Endothelial cell of hepatic sinusoid (primary cell): ENCODE measurements at regions not wholly inside any gene's neighbourhood (a gene's known extent, or its start where the extent isn't known, plus 50 kb on each side); places are given as distances from the start of the nearest gene placed in this dataset.
"Not testable (repeated sequence)": the region's sequence is repeated elsewhere in the genome, so short reads cannot be mapped to it uniquely, and the experiment has no call there.

ENCODE experiments used
- in situ Hi-C: cut with HindIII; loops from 2 replicates; pipeline ENCODE4 v1.10.0; 2017; ENCODE audit warnings: low sequenced_read_pairs

DNA sequence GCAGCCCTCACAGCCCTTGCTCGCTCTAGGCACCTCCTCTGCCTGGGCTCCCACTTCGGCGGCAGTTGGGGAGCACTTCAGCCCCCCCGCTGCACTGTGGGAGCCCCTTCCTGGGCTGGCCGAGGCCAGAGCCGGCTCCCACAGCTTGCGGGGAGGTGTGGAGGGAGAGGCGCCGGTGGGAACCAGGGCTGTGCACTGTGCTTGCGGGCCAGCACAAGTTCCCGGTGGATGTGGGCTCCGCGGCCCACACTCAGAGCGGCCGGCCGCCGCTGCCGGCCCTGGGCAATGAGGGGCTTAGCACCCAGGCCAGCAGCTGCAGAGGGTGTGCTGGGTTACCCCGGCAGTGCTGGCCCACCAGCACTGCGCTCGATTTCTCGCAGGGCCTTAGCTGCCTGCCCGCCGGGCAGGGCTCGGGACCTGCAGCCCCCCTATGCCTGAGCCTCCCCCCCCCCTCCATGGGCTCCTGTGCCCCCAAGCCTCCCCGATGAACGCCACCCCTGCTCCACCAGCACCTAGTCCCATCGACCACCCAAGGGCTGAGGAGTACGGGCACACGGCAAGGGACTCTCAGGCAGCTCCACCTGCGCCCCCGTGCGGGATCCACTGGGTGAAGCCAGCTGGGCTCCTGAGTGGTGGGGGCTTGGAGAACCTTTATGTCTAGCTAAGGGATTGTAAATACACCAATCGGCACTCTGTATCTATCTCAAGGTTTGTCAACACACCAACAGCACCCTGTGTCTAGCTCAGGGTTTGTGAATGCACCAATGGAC lies 224.8 kb downstream of the ZNF608 start:
- in situ Hi-C loops = no loop called here

DNA sequence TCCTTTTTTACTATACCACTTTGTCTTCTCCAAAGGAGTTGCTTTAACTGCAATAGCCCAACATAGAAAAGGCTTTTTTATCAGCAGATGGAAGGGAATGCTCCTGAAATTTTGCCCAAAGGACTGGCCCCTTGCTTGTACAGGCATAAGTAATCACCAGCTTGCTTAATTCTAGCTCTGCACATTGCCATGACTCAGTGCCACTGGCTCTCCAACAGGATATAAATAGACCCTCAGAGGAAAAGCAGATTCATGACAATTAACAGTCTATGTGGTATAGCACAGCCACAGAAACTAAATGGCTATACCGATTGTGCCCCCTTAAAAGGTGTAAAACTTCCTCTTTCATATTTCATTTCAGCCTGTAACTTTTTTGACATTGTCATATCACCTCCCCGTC lies 227.0 kb downstream of the ZNF608 start:
- in situ Hi-C loops = no loop called here

DNA sequence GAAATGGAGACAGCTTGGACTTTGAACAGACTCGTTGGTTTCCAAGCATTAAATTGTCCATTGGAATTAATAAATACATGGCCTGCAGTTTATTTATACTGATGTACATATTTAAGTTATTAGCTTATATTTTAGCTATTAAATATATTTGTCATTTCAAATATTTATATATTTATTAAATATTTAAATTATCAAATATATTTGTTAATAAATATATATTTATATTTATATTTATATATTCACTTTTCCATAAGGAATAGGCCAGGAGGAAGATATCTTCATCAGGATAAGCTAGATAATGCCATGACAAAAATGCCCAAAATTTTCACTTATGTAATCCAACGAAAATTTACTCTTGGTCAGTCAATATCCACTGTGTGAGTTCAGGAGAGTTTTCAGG lies 229.9 kb downstream of the ZNF608 start:
- in situ Hi-C loops = no loop called here

DNA sequence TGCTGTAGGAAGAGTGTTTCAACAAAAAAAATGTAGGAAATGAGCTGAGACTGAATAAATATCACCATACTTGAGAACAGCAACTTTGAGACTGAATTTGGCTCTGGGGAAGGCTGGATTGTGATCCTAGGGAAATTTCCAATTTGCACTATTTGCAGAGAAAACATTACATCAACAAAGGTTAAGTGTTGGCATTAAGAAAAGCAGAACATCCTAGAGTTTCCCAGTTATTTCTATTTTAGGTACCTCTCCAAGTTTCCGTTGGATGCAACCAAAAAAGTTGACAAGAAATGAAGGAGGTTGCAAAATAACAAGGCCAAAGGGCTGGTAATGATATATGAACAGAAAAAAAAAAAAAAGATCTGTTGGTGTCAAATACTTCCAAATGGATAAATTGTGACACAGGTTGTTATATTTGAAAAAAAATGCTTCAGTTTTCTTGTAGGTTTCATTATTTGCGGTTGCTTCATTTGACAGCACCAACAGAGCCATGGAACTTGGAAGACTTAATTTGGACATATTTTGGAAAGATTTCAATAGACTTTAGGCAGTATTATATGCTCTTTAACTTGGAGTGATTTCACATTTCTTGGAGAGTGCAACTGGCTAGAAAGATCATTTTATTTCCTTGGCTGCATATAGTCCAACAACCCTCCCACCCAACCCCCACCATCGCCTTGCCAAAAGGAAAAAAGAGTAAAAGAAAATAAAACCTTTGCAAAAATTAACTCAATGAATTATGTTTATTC lies 230.8 kb downstream of the ZNF608 start:
- in situ Hi-C loops = no loop called here

DNA sequence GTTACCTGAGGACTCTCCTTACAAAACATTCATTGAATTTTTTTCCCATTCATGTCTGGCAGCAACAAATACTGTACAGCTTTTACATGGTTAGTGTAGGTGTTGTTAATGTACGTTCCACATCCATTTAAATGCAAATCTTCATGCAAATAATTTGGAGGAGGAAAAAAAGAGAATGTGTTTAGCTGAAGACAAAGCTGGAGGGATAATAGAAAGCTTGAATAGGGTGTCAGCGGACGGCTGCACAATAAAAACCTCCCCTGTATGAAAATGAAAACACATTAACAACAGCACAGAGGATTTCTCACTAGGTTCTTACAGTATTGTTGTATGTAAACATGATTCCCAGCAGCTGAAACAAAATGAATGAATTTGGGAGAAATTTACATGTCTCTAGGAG lies 231.5 kb downstream of the ZNF608 start:
- in situ Hi-C loops = no loop called here

DNA sequence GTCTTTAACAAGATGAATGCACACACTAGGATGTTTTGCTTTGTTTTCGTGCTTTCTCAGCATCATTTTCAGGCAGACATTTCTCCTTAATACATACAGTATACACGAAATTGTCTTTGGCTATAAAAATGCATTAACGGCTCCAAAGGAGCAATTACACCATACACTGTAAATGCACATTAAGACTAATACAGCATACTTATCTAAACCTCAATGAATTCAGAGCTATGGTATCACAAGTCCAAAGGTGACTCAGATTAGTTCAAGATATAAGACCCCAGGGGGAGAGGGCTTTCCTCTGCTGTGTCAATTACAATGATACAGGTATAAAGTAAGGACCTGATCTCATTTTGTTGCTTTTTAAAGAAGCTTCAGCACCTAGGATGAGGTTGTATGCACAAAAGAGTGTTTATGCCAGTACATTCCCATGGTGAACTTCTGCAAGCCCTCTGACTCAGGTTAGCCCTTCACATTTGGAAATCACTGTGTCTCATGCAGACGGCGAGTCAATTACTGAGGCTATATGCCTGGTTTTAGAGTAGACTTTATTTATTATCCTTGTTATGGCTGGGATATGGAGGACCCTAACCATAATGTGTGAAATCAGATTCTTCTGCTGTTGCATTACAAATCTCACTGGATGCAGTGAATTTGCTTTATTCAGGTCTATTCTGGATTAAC lies 233.3 kb downstream of the ZNF608 start:
- in situ Hi-C loops = no loop called here

DNA sequence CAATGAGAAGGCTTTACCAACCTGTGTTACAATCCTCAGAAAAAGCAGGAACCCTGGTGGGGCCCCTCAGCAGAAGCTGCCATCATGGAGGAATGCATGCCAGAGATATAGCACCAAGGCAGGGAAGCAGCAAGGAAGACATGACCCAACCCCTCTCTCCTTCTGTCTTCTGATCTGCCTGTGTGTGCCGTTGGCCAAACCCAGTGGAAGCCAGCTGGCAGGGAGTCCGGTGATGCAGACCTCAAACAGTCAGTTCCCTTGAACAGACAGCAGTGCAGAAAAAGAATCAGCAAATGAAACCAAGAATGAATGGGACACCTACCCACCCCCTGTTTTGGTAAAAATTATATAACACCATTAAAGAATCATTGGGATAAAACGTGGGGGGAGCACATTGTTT lies 234.2 kb downstream of the ZNF608 start:
- in situ Hi-C loops = no loop called here

DNA sequence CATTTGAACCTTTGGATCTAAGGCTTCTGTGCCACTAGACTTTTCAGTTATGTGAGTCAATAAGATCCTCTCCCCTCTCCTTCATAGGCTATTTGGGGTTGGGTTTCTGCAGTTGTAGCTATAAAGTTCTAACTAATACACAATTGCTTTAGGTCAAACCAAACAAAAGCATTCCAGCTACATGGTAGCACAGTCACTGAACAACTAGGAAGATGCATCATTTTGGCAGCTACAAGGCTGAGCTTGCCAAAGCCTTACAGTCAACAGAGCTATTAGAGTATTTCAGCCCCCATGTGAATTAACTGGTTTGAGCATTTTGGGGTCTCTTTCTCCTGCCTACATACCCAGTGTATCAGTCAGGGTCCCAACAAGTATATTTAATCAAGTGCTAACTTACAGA lies 234.6 kb downstream of the ZNF608 start:
- in situ Hi-C loops = no loop called here

DNA sequence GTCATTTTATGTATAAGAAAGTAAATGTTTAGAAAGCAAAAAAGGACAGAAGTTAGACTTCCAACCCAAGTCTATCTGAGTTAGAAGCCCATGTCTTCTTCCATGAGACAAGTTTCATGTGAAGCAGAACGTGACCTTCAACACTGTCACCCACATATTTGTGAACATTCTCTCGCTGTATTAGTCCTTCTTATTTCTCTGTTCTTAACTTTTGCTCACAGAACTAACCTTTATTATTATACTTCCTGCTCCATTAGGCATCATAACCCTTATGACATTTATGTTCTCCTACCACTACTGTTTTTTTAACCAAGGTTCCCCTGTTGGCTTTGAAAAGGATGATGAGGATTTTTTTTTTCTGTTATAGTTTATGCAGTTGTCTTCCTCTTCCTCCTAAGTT lies 238.8 kb downstream of the ZNF608 start:
- in situ Hi-C loops = no loop called here

DNA sequence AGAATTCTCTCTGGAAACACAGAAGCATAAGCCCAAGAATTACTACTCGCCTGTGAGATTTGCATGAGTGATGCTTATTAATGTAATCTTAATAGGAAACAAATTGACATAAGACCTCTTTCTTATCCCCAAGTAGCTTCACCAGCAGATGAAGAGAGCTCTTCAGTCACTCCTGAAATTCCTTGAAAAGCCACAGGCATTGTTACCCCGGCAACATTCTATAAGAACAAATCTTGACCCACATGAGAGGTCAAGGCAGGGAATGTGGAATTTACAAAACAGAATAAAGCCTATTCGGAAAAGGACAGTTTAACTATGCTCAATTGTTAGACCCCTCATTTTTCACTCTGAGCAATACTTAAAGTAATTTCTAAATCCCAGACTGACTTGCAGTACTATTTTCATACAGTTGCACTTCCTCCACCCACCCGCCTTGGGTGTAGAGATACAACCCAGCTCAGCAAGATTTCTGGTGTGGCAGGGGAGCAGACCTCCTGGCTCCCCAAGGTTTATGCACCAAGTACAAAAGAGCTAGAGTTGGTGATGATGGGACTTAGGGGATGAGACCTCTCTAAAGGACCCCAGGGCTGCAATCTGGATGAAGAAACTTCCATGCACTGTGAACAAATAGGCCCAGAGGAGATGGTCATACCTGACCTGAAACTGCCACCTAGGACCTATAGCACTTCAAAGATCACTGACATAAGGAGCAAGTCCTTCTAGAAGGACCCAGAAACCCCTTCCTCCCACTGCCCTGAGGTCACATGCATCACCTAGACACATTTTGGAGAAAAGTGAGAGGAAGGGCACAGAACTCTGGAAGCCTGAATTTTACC lies 242.1 kb downstream of the ZNF608 start:
- in situ Hi-C loops = no loop called here

DNA sequence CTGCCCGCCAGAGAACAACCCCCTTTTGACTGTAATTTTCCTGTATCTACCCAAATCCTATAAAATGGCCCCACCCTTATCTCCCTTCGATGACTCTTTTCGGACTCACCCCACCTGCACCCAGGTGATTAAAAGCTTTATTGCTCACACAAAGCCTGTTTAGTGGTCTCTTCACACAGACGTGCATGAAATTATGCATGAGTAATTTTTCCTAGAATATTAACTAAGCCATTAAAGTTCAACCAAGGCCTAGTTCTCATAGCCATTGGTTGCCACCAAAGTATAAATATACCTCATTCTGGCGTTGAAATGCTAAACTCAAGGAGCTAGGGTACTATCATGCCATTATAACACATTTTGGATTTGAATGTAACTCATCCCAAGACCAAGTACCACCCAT lies 243.9 kb downstream of the ZNF608 start:
- in situ Hi-C loops = no loop called here

DNA sequence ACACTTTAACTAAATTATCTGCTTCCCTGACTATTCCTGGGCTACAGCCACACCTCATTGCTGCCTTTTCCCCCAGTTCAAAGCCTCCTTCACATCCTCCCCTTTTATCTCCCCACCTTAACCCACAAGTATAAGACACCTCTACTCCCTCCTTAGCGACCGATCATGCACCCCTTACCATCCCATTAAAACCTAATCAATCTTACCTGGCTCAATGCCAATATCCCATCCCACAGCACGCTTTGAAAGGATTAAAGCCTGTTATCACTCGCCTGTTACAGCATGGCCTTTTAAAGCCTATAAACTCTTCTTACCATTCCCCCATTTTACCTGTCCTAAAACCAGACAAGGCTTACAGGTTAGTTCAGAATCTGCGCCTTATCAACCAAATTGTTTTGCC lies 246.6 kb downstream of the ZNF608 start:
- in situ Hi-C loops = not testable (repeated sequence)

DNA sequence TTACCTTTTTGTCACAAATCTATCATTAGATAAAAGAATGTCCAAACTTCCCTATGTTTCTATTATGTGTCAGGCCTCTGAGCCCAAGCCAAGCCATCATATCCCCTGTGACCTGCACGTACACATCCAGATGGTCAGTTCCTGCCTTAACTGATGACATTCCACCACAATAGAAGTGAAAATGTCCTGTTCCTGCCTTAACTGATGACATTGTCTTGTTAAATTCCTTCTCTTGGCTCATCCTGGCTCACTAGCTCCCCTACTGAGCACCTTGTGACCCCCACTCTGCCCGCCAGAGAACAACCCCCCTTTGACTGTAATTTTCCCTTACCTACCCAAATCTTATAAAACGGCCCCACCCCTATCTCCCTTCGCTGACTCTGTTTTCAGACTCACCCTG lies 249.5 kb downstream of the ZNF608 start:
- in situ Hi-C loops = not testable (repeated sequence)

DNA sequence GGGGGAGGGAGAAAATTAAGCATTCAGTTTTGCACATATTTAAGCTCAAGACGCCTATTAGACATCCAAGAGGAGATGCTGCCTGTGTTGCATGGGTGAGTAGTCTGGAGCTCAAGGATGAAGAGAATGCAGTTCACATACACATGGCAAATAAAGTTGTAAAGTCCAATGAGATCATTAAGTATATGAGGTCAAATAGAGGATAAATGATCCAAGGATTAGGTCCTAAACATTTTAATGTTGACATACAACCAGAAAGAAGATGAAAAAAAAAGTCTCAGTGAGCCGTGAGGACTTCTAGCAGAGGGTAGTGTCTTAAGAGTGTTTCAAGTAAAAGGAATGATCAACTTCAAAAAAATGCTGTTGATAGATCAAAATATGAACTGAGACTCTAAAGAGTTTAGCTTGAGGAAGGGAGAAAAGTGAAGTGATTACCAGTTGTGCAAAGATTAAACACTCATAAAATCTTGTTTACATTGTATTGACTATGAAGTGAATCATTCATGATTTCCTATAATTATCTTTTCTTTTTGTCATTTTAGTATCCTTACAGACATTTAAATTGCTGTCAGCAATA lies 251.8 kb downstream of the ZNF608 start:
- in situ Hi-C loops = no loop called here

DNA sequence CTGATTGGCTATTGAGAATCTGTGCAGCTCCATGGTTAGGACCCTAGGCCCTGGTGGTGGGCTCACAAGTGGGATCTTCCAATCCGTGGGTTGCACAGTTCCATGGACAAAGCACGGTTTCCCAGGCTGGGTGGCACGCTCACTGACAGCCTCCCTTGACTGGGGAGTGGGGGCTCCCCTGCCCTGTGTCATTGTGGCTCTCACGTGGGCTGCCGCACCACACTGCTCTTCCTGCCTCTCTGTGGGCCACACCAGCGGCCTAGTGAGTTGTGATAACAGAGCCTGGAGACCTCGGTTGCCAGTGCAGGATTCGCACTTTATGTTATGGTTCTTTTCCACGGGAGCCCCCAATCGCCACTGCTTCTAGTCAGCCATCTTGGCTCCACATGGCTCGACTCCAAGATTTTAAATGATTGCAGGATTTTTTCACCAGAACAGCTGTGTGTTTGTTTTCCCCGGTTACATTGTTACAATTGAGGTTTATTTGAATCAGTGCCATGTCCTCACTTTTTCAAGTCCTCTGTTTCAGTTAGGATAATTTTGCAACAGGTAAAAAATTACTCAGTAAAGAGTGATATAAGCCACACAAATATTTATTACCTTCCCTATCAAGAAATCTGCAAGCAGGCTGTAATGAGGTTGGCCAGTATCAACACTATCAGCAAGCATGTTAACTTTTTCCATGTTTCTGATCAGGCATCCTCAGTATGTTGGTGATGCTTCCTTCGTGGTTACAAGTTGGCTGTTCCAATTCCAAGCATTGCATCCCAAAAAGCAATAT lies 253.8 kb downstream of the ZNF608 start:
- in situ Hi-C loops = no loop called here

DNA sequence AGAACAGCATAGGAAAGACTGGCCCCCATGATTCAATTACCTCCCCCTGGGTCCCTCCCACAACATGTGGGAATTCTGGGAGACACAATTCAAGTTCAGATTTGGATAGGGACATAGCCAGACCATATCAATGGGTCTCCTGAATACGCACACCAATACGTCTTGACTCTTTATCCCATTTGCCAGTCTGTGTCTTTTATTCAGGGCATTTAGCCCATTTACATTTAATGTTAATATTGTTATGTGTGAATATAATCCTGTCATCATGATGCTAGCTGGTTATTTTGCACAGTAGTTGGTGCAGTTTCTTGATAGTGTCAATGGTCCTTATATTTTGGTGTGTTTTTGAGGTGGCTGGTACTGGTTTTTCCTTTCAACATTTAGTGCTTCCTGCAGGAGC lies 256.1 kb downstream of the ZNF608 start:
- in situ Hi-C loops = not testable (repeated sequence)

DNA sequence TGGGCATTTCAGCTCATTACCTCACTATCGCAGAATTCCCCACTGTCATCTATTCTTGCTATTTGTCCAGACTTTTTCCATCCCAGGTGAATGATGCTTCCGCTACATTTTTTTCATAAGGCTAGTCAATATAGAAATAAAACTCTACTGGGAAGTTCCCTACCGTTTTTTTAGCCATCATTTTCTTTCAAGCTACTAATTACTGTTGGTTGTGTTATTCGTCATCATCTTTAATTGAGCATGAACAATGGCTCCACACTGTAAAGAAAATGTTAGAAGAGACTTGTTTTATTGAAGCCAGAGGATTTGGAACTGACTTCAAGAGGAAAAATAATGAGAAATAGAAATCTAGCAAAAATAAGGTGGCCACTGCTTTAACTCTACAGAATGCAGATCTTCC lies 265.0 kb downstream of the ZNF608 start:
- in situ Hi-C loops = no loop called here

DNA sequence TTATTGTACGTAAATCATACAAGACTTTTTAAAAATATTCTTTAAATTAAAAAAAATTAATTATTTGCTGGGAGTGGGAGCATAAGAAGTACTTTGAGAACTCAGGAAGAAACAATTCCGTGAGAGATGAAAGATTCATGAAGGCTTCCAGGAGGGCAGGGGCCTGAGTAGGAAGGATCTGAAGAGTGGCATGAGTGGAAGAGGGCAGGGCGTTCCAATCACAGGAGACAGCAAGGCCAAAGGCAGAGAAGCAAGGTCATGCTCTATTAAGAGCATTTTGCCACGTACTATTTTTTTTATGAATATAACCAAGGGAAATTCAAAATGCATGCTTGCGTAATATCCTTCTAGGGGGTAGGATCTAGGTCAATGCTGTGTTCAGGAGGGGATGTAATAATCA lies 265.5 kb downstream of the ZNF608 start:
- in situ Hi-C loops = no loop called here

DNA sequence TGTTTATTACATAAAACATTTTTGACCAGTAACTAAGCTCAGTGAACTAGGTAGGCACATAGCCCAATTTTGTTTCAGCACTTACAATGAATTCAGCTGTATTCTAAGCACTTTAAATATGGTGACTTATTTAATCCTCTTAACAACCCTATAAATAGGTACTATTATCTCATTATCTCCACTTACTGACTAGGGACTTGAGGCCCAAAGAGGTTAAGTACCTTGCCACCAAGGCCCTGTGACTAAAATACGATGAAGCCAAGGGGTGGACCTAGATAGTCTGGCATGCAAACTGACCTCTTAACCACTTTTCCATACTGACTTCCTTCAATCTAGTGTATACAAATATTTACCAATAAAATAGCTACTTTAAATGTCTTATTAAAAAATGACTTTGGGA lies 266.4 kb downstream of the ZNF608 start:
- in situ Hi-C loops = no loop called here

DNA sequence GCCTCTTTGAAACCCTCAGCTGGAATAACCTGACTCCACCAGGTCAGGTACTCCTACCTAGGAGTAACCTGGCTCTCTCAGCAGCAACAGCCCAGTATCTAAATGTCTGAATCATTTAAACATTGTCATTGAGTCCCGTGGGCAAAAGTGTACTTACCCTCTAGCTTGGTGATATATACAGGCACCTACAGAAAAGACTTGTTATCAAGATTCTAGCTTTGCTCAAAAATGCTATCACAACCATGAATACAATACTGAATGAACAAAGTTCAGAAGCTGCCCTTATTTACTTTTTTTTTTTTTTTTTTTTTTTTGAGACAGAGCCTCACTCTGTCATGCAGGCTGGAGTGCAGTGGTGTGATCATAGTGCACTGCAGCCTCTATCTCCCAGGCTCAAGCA lies 268.2 kb downstream of the ZNF608 start:
- in situ Hi-C loops = no loop called here
